HG03196 (cell line): ENCODE measurements at regions not wholly inside any gene's neighbourhood (a gene's known extent, or its start where the extent isn't known, plus 50 kb on each side); places are given as distances from the start of the nearest gene placed in this dataset.
"Not testable (repeated sequence)": the region's sequence is repeated elsewhere in the genome, so short reads cannot be mapped to it uniquely, and the experiment has no call there.

Experiments used
- ATAC-seq: cut with Tn5 transposase; IDR thresholded peaks from one replicate; pipeline ENCODE4 v1.9.1; 2021; ENCODE audit not compliant: unreplicated experiment

DNA sequence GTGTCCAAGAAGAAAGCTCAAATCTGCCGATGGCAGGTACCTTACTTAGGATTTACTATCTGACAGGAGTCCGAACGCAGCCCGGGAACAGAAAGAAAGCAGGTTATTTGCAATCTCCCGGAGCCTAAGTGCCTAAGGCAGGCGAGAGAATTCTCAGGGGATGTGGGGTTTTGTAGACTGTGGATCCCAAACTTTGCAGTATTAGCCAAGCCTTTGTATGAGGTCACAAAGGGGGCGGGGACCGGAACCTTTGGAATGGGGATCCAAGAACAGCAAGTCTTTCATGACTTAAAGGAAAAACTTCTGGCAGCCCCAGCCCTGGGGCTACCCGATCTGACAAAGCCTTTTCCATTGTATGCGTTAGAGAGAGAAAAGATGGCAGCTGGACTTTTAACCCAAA lies 80.6 kb upstream of the RUBCNL start:
- ATAC-seq, result not testable (repeated sequence)

- not testable (repeated sequence) for ATAC-seq
Observed at GRCh38 chr13:46466074-46466473, 79.0 kb upstream of the RUBCNL start.

- no peak for ATAC-seq
Observed at GRCh38 chr13:46463719-46464118, 76.7 kb upstream of the RUBCNL start.

DNA sequence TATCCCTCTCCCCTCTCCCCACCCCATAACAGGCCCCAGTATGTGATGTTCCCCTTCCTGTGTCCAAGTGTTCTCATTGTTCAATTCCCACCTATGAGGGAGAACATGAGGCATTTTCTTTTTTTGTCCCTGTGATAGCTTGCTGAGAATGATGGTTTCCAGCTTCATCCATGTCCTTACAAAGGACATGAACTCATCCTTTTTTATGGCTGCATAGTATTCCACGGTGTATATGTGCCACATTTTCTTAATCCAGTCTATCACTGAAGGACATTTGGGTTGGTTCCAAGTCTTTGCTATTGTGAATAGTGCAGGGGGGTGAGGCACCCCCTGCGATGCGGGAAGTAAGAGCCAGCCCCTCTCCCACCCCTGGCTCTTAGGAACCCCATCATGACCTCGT lies 73.2 kb upstream of the RUBCNL start:
- ATAC-seq, result not testable (repeated sequence)

GRCh38 chr13:46457255-46457654 lies 70.2 kb upstream of the RUBCNL start:
- not testable (repeated sequence) for ATAC-seq

DNA sequence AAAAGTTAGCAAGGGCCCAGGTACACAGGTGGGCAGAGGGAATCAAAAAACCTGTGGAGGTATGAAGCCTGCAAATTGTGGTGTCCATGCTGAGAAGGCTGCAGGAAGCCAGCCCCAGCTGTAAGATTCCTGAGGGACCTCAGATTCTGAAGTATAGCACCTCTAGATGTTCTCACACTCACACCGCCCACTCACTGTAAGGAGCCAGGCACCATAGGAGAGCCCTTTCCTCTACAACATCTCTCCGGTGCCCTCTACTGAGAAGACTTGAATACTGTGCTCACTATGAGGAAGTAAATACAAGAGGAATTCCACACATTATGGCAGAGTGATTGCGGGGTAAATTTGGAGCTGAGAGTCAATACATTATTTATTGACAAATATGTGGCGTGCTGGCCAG lies 68.9 kb upstream of the RUBCNL start:
- ATAC-seq, result peak; percentile 56

DNA sequence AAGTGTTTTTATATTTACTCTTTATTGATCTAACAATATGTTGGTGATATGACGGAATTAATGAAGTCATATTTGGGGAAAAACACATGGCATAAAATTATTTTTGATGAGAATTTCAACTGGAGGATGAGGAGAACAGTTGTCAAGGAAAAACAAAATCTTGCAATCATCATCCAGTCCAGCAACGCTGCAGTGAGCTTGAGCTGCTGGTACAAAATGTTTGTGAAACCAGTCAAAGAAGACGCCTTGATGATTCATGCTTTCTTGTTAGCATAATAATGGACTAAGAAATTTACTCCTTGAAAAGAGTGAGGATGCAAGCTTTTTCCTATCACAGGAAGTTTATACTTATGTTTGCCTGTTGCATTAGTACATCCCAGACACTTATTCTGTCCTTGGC lies 64.1 kb upstream of the RUBCNL start:
- ATAC-seq, result not testable (repeated sequence)

GRCh38 chr13:46449949-46450348 lies 62.9 kb upstream of the RUBCNL start:
- not testable (repeated sequence) for ATAC-seq

GRCh38 chr13:46448148-46448547 lies 61.1 kb upstream of the RUBCNL start:
- not testable (repeated sequence) for ATAC-seq

DNA sequence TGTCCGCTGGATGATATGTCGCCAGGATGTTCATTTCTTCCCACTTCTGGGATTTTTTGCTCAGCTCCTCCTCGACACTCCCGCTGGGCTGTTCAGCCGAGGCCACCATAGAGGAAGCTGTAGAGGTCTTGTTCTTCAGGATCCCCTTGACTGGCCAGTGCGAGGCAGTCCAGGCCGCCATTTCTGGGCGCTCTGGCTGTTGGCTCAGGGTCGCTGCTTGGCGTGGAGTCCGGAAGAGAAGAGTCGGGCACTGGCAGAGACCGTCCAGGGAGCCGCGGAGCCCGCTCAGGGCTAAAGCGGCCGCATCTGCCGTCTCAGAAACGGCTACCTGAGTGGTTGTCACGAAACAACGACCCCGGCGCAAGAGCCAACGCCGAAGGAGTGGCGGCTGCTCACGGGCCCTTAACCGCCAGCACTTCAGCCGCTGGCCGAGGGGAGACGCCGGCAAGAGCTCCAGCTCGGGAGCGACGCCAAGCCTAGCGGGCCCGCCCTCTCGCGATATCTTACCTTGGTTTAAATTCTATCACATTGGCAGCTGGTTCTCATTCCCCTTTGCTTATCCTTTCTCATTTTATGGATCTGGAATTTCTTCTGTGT lies 50.9 kb upstream of the RUBCNL start:
- not testable (repeated sequence) for ATAC-seq
